ENCODE measurements at regions not wholly inside any gene's neighbourhood (a gene's known extent, or its start where the extent isn't known, plus 50 kb on each side); places are given as distances from the start of the nearest gene placed in this dataset.
"Not testable (repeated sequence)": the region's sequence is repeated elsewhere in the genome, so short reads cannot be mapped to it uniquely, and the experiment has no call there.

DNA sequence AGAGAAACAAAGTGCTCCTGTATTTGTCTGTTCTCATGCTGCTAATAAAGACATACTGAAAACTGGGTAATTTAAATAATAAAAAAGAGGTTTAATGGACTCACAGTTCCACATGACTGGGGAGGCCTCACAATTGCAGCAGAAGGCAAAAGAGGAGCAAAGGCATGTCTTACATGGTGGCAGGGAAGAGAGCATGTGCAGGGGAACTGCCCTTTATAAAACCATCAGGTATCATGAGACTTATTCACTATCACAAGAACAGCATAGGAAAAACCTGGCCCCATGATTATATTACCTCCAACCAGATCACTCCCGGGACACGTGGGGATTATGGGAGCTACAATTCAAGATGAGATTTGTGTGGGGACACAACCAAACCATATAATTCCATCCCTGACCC lies 514.1 kb upstream of the ADGRB3 start:
- H3K18ac ChIP-seq (ENCODE audit: extremely low read depth, low read length); H4K8ac ChIP-seq (ENCODE audit: extremely low read depth, insufficient read depth, low read length); DNase-seq (ENCODE audit: low read depth in 1 of 2, low spot score in 2 of 2); H2BK12ac ChIP-seq (ENCODE audit: low read depth, low read length); H2BK5ac ChIP-seq (ENCODE audit: low read depth, low read length); H3K56ac ChIP-seq (replicated peaks; ENCODE audit: insufficient read length, low read depth, low read length); H4K5ac ChIP-seq (ENCODE audit: insufficient read length, low read depth, low read length); H3K14ac ChIP-seq (ENCODE audit: insufficient read length); H3K23me2 ChIP-seq (ENCODE audit: low read depth, low read length); POLR2A ChIA-PET (ENCODE audit: partially characterized antibody); H3K9ac ChIP-seq (replicated peaks in 1 of 4; ENCODE audit: extremely low read depth in 1 of 4, low read depth in 3 of 4, low read length in 3 of 4); H3K27me3 ChIP-seq (replicated peaks in 1 of 4; ENCODE audit: control insufficient read depth in 3 of 4, extremely low read depth in 1 of 4, insufficient read depth in 3 of 4, low read length in 3 of 4); H3K4me2 ChIP-seq (ENCODE audit: insufficient read depth in 1 of 2, low read depth in 2 of 2, low read length in 2 of 2); H4K91ac ChIP-seq (replicated peaks; ENCODE audit: insufficient read length, low read length); H3K4me3 ChIP-seq (ENCODE audit: extremely low read depth in 1 of 4, insufficient read depth in 2 of 4, low read depth in 3 of 4, low read length in 4 of 4); H3K27ac ChIP-seq (ENCODE audit: low read depth, low read length); H3K4ac ChIP-seq (replicated peaks; ENCODE audit: insufficient read length, low read depth, low read length); H3K79me2 ChIP-seq (ENCODE audit: control insufficient read depth in 1 of 2, insufficient read depth in 2 of 2, low read length in 2 of 2); H2BK20ac ChIP-seq (ENCODE audit: low read length); H3K36me3 ChIP-seq (ENCODE audit: control insufficient read depth in 2 of 4, insufficient read depth in 4 of 4, low read length in 3 of 4); H2AFZ ChIP-seq (ENCODE audit: low read length); FAIRE-seq; H2AK5ac ChIP-seq (ENCODE audit: low read depth, low read length); H2BK120ac ChIP-seq (replicated peaks; ENCODE audit: low read depth, low read length); H3K4me1 ChIP-seq (replicated peaks in 1 of 4; ENCODE audit: control insufficient read depth in 3 of 4, insufficient read depth in 4 of 4, low read length in 3 of 4); H3K23ac ChIP-seq (ENCODE audit: insufficient read length); H4K20me1 ChIP-seq (replicated peaks in 1 of 2; ENCODE audit: control insufficient read depth in 1 of 2, insufficient read depth in 2 of 2, low read length in 2 of 2); H3K79me1 ChIP-seq (ENCODE audit: low read depth, low read length); CTCF ChIA-PET (ENCODE audit: partially characterized antibody); H2BK15ac ChIP-seq (ENCODE audit: low read length): not testable (repeated sequence)
- 89% methylated on average over 2 of the region's 2 CpGs; no CpG with 5 or more reads in 1 of the 2 experiments for WGBS, 2 experiments (ENCODE audit: extremely low coverage in 1 of 2, insufficient coverage in 1 of 2, insufficient read length in 1 of 2, insufficient replicate concordance in 2 of 2, low coverage in 1 of 2, low lambda C conversion rate in 2 of 2, missing lambda C conversion rate in 1 of 2)
- peaks cover 22% of the 10 kb centered on the region in 2 experiments for H3K9me3 ChIP-seq (ENCODE audit: insufficient read depth in 2 of 2, low read depth in 1 of 2, low read length in 1 of 2)

Measured in H1 (cell line).